ENCODE measurements at regions not wholly inside any gene's neighbourhood (a gene's known extent, or its start where the extent isn't known, plus 50 kb on each side); places are given as distances from the start of the nearest gene placed in this dataset.

DNA sequence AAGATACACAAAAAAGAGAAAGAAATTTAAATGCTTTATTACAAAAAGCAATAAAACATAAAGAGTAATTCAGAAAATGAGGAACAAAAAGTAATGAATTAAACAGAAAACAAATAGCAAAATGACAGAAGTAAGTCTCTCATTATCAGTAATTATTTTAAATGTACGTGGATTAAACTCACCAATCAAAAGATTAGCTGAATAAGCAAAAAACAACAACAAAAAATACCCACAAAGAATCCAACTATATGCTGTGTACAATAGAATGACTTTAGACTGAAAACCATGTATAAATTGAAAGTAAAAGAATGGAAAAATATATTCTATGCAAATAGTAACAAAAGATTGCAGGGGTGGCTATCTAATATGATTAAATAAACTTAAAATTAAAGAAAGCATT, 1006.8 kb downstream of the SLC16A7 start:
- TF ChIP-seq, protein P1, sequence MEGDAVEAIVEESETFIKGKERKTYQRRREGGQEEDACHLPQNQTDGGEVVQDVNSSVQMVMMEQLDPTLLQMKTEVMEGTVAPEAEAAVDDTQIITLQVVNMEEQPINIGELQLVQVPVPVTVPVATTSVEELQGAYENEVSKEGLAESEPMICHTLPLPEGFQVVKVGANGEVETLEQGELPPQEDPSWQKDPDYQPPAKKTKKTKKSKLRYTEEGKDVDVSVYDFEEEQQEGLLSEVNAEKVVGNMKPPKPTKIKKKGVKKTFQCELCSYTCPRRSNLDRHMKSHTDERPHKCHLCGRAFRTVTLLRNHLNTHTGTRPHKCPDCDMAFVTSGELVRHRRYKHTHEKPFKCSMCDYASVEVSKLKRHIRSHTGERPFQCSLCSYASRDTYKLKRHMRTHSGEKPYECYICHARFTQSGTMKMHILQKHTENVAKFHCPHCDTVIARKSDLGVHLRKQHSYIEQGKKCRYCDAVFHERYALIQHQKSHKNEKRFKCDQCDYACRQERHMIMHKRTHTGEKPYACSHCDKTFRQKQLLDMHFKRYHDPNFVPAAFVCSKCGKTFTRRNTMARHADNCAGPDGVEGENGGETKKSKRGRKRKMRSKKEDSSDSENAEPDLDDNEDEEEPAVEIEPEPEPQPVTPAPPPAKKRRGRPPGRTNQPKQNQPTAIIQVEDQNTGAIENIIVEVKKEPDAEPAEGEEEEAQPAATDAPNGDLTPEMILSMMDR (IDR thresholded peaks at IDR 0.05), result no peak
- TF ChIP-seq EP300 (IDR thresholded peaks at IDR 0.05) (no peak), POLR2AphosphoS5 (IDR thresholded peaks at IDR 0.05) (no peak), POLR2A (IDR thresholded peaks at IDR 0.05) (no peak)

All from sigmoid colon (tissue), 4 donors.